ENCODE measurements at regions not wholly inside any gene's neighbourhood (a gene's known extent, or its start where the extent isn't known, plus 50 kb on each side); places are given as distances from the start of the nearest gene placed in this dataset.

GRCh38 chr1:81377406-81377805, 423.3 kb upstream of the ADGRL2 start:
- no peak overlapping the region for H3K4me3 ChIP-seq (ENCODE audit: low read depth in 1 of 2, low read length in 2 of 2)
- H3K9ac ChIP-seq (ENCODE audit: low read length) = no peak overlapping the region
- no peaks in the 10 kb centered on the region for H3K27me3 ChIP-seq (ENCODE audit: control insufficient read depth in 1 of 2, insufficient read depth in 2 of 2, low read length in 2 of 2)
- H3K36me3 ChIP-seq (ENCODE audit: insufficient read depth, low read length) = no peaks in the 10 kb centered on the region
- no peak overlapping the region for H3K27ac ChIP-seq (ENCODE audit: low read depth, low read length)
- H3K9me3 ChIP-seq (ENCODE audit: low read length) = no peaks in the 10 kb centered on the region
- H3K4me1 ChIP-seq (ENCODE audit: insufficient read depth, low read length) = no peaks in the 10 kb centered on the region

- H3K9ac ChIP-seq (ENCODE audit: low read length) = no peak overlapping the region
- no peak overlapping the region for H3K27ac ChIP-seq (ENCODE audit: low read depth, low read length)
- H3K4me1 ChIP-seq (ENCODE audit: insufficient read depth, low read length) = no peaks in the 10 kb centered on the region
- no peaks in the 10 kb centered on the region for H3K9me3 ChIP-seq (ENCODE audit: low read length)
- H3K27me3 ChIP-seq (ENCODE audit: control insufficient read depth in 1 of 2, insufficient read depth in 2 of 2, low read length in 2 of 2) = no peaks in the 10 kb centered on the region
- no peak overlapping the region for H3K4me3 ChIP-seq (ENCODE audit: low read depth in 1 of 2, low read length in 2 of 2)
- no peaks in the 10 kb centered on the region for H3K36me3 ChIP-seq (ENCODE audit: insufficient read depth, low read length)
Observed at GRCh38 chr1:81375884-81376548, 424.7 kb upstream of the ADGRL2 start.

- Histone ChIP-seq H3K27ac (ENCODE audit: low read depth, low read length) (no peak overlapping the region), H3K36me3 (ENCODE audit: insufficient read depth, low read length) (no peaks in the 10 kb centered on the region), H3K4me3 (ENCODE audit: low read depth in 1 of 2, low read length in 2 of 2) (no peak overlapping the region), H3K9ac (ENCODE audit: low read length) (no peak overlapping the region), H3K9me3 (ENCODE audit: low read length) (no peaks in the 10 kb centered on the region), H3K4me1 (ENCODE audit: insufficient read depth, low read length) (no peaks in the 10 kb centered on the region), H3K27me3 (ENCODE audit: control insufficient read depth in 1 of 2, insufficient read depth in 2 of 2, low read length in 2 of 2) (no peaks in the 10 kb centered on the region)
Observed at GRCh38 chr1:81374481-81374880, 426.3 kb upstream of the ADGRL2 start.

- H3K27me3 ChIP-seq (ENCODE audit: control insufficient read depth in 1 of 2, insufficient read depth in 2 of 2, low read length in 2 of 2) = no peaks in the 10 kb centered on the region
- H3K27ac ChIP-seq (ENCODE audit: low read depth, low read length) = no peak overlapping the region
- H3K4me1 ChIP-seq (ENCODE audit: insufficient read depth, low read length) = no peaks in the 10 kb centered on the region
- H3K9ac ChIP-seq (ENCODE audit: low read length) = no peak overlapping the region
- no peaks in the 10 kb centered on the region for H3K9me3 ChIP-seq (ENCODE audit: low read length)
- H3K4me3 ChIP-seq (ENCODE audit: low read depth in 1 of 2, low read length in 2 of 2) = no peak overlapping the region
- H3K36me3 ChIP-seq (ENCODE audit: insufficient read depth, low read length) = no peaks in the 10 kb centered on the region
Observed at GRCh38 chr1:81371864-81372263, 428.9 kb upstream of the ADGRL2 start.

GRCh38 chr1:81369833-81370232, 430.9 kb upstream of the ADGRL2 start:
- no peaks in the 10 kb centered on the region for H3K9me3 ChIP-seq (ENCODE audit: low read length)
- H3K27me3 ChIP-seq (ENCODE audit: control insufficient read depth in 1 of 2, insufficient read depth in 2 of 2, low read length in 2 of 2) = no peaks in the 10 kb centered on the region
- H3K36me3 ChIP-seq (ENCODE audit: insufficient read depth, low read length) = no peaks in the 10 kb centered on the region
- H3K9ac ChIP-seq (ENCODE audit: low read length) = no peak overlapping the region
- no peak overlapping the region for H3K4me3 ChIP-seq (ENCODE audit: low read depth in 1 of 2, low read length in 2 of 2)
- no peaks in the 10 kb centered on the region for H3K4me1 ChIP-seq (ENCODE audit: insufficient read depth, low read length)
- H3K27ac ChIP-seq (ENCODE audit: low read depth, low read length) = no peak overlapping the region

- no peak overlapping the region for H3K4me3 ChIP-seq (ENCODE audit: low read depth in 1 of 2, low read length in 2 of 2)
- H3K9ac ChIP-seq (ENCODE audit: low read length) = no peak overlapping the region
- no peak overlapping the region for H3K27ac ChIP-seq (ENCODE audit: low read depth, low read length)
- no peaks in the 10 kb centered on the region for H3K36me3 ChIP-seq (ENCODE audit: insufficient read depth, low read length)
- H3K9me3 ChIP-seq (ENCODE audit: low read length) = no peaks in the 10 kb centered on the region
- H3K27me3 ChIP-seq (ENCODE audit: control insufficient read depth in 1 of 2, insufficient read depth in 2 of 2, low read length in 2 of 2) = no peaks in the 10 kb centered on the region
- no peaks in the 10 kb centered on the region for H3K4me1 ChIP-seq (ENCODE audit: insufficient read depth, low read length)
Observed at GRCh38 chr1:81366173-81366572, 434.6 kb upstream of the ADGRL2 start.

- Histone ChIP-seq H3K4me3 (ENCODE audit: low read depth in 1 of 2, low read length in 2 of 2) (no peak overlapping the region), H3K9ac (ENCODE audit: low read length) (no peak overlapping the region), H3K4me1 (ENCODE audit: insufficient read depth, low read length) (no peaks in the 10 kb centered on the region), H3K9me3 (ENCODE audit: low read length) (no peaks in the 10 kb centered on the region), H3K27ac (ENCODE audit: low read depth, low read length) (no peak overlapping the region), H3K27me3 (ENCODE audit: control insufficient read depth in 1 of 2, insufficient read depth in 2 of 2, low read length in 2 of 2) (no peaks in the 10 kb centered on the region), H3K36me3 (ENCODE audit: insufficient read depth, low read length) (no peaks in the 10 kb centered on the region)
Observed at GRCh38 chr1:81364088-81364487, 436.6 kb upstream of the ADGRL2 start.

- no peak overlapping the region for H3K9ac ChIP-seq (ENCODE audit: low read length)
- H3K27me3 ChIP-seq (ENCODE audit: control insufficient read depth in 1 of 2, insufficient read depth in 2 of 2, low read length in 2 of 2) = no peaks in the 10 kb centered on the region
- no peak overlapping the region for H3K4me3 ChIP-seq (ENCODE audit: low read depth in 1 of 2, low read length in 2 of 2)
- no peak overlapping the region for H3K27ac ChIP-seq (ENCODE audit: low read depth, low read length)
- no peaks in the 10 kb centered on the region for H3K4me1 ChIP-seq (ENCODE audit: insufficient read depth, low read length)
- H3K9me3 ChIP-seq (ENCODE audit: low read length) = no peaks in the 10 kb centered on the region
- no peaks in the 10 kb centered on the region for H3K36me3 ChIP-seq (ENCODE audit: insufficient read depth, low read length)
Observed at GRCh38 chr1:81358151-81358550, 442.6 kb upstream of the ADGRL2 start.

GRCh38 chr1:81351864-81352263, 448.9 kb upstream of the ADGRL2 start:
- H3K9ac ChIP-seq (ENCODE audit: low read length) = no peak overlapping the region
- no peaks in the 10 kb centered on the region for H3K9me3 ChIP-seq (ENCODE audit: low read length)
- no peak overlapping the region for H3K27ac ChIP-seq (ENCODE audit: low read depth, low read length)
- no peaks in the 10 kb centered on the region for H3K4me1 ChIP-seq (ENCODE audit: insufficient read depth, low read length)
- H3K4me3 ChIP-seq (ENCODE audit: low read depth in 1 of 2, low read length in 2 of 2) = no peak overlapping the region
- H3K36me3 ChIP-seq (ENCODE audit: insufficient read depth, low read length) = no peaks in the 10 kb centered on the region
- no peaks in the 10 kb centered on the region for H3K27me3 ChIP-seq (ENCODE audit: control insufficient read depth in 1 of 2, insufficient read depth in 2 of 2, low read length in 2 of 2)

- H3K9me3 ChIP-seq (ENCODE audit: low read length) = no peaks in the 10 kb centered on the region
- H3K27me3 ChIP-seq (ENCODE audit: control insufficient read depth in 1 of 2, insufficient read depth in 2 of 2, low read length in 2 of 2) = no peaks in the 10 kb centered on the region
- H3K36me3 ChIP-seq (ENCODE audit: insufficient read depth, low read length) = no peaks in the 10 kb centered on the region
- H3K4me3 ChIP-seq (ENCODE audit: low read depth in 1 of 2, low read length in 2 of 2) = no peak overlapping the region
- no peak overlapping the region for H3K9ac ChIP-seq (ENCODE audit: low read length)
- H3K4me1 ChIP-seq (ENCODE audit: insufficient read depth, low read length) = no peaks in the 10 kb centered on the region
- no peak overlapping the region for H3K27ac ChIP-seq (ENCODE audit: low read depth, low read length)
Observed at GRCh38 chr1:81349194-81349965, 451.4 kb upstream of the ADGRL2 start.

GRCh38 chr1:81345110-81345509, 455.6 kb upstream of the ADGRL2 start:
- Histone ChIP-seq H3K4me1 (ENCODE audit: insufficient read depth, low read length) (no peaks in the 10 kb centered on the region), H3K9ac (ENCODE audit: low read length) (no peak overlapping the region), H3K4me3 (ENCODE audit: low read depth in 1 of 2, low read length in 2 of 2) (no peak overlapping the region), H3K27me3 (ENCODE audit: control insufficient read depth in 1 of 2, insufficient read depth in 2 of 2, low read length in 2 of 2) (no peaks in the 10 kb centered on the region), H3K27ac (ENCODE audit: low read depth, low read length) (no peak overlapping the region), H3K9me3 (ENCODE audit: low read length) (no peaks in the 10 kb centered on the region), H3K36me3 (ENCODE audit: insufficient read depth, low read length) (no peaks in the 10 kb centered on the region)

- H3K9ac ChIP-seq (ENCODE audit: low read length) = no peak overlapping the region
- H3K9me3 ChIP-seq (ENCODE audit: low read length) = no peaks in the 10 kb centered on the region
- H3K4me3 ChIP-seq (ENCODE audit: low read depth in 1 of 2, low read length in 2 of 2) = no peak overlapping the region
- no peaks in the 10 kb centered on the region for H3K36me3 ChIP-seq (ENCODE audit: insufficient read depth, low read length)
- no peak overlapping the region for H3K27ac ChIP-seq (ENCODE audit: low read depth, low read length)
- H3K27me3 ChIP-seq (ENCODE audit: control insufficient read depth in 1 of 2, insufficient read depth in 2 of 2, low read length in 2 of 2) = no peaks in the 10 kb centered on the region
- no peaks in the 10 kb centered on the region for H3K4me1 ChIP-seq (ENCODE audit: insufficient read depth, low read length)
Observed at GRCh38 chr1:81340239-81340638, 460.5 kb upstream of the ADGRL2 start.
